ENCODE measurements at regions not wholly inside any gene's neighbourhood (a gene's known extent, or its start where the extent isn't known, plus 50 kb on each side); places are given as distances from the start of the nearest gene placed in this dataset.

DNA sequence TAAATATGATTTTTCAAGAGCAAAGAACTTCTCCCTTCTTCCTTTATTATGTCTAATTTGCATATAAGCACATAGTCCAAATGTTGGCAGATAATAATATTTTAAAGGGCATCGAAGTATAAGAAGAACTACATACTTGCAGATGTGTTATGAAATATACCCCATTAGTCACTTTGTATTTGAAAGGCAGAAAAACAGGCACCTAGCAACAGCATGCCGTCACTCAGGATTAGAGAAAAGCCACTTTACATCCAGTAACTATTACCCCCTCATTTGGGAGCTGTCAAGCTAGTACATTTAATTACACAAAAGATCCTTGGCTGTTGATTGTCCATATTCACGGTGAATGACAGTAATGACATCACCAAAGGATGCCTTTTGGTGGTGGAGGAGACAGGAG is 99.3 kb upstream of the ARMC2 start:
- TF ChIP-seq, protein P1, sequence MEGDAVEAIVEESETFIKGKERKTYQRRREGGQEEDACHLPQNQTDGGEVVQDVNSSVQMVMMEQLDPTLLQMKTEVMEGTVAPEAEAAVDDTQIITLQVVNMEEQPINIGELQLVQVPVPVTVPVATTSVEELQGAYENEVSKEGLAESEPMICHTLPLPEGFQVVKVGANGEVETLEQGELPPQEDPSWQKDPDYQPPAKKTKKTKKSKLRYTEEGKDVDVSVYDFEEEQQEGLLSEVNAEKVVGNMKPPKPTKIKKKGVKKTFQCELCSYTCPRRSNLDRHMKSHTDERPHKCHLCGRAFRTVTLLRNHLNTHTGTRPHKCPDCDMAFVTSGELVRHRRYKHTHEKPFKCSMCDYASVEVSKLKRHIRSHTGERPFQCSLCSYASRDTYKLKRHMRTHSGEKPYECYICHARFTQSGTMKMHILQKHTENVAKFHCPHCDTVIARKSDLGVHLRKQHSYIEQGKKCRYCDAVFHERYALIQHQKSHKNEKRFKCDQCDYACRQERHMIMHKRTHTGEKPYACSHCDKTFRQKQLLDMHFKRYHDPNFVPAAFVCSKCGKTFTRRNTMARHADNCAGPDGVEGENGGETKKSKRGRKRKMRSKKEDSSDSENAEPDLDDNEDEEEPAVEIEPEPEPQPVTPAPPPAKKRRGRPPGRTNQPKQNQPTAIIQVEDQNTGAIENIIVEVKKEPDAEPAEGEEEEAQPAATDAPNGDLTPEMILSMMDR (IDR thresholded peaks at IDR 0.05) = no peak
- TF ChIP-seq EZH2phosphoT487 (IDR thresholded peaks at IDR 0.05; ENCODE audit: borderline replicate concordance, low read depth) (no peak), FOSL2 (IDR thresholded peaks at IDR 0.05; ENCODE audit: borderline replicate concordance, low read depth) (no peak), RAD21 (IDR thresholded peaks at IDR 0.05; ENCODE audit: low read length) (no peak), GABPA (IDR thresholded peaks at IDR 0.05; ENCODE audit: low read depth) (no peak), GATA2 (CRISPR knock-in tag; IDR thresholded peaks at IDR 0.05) (no peak)
- TF ChIP-seq, protein P2, sequence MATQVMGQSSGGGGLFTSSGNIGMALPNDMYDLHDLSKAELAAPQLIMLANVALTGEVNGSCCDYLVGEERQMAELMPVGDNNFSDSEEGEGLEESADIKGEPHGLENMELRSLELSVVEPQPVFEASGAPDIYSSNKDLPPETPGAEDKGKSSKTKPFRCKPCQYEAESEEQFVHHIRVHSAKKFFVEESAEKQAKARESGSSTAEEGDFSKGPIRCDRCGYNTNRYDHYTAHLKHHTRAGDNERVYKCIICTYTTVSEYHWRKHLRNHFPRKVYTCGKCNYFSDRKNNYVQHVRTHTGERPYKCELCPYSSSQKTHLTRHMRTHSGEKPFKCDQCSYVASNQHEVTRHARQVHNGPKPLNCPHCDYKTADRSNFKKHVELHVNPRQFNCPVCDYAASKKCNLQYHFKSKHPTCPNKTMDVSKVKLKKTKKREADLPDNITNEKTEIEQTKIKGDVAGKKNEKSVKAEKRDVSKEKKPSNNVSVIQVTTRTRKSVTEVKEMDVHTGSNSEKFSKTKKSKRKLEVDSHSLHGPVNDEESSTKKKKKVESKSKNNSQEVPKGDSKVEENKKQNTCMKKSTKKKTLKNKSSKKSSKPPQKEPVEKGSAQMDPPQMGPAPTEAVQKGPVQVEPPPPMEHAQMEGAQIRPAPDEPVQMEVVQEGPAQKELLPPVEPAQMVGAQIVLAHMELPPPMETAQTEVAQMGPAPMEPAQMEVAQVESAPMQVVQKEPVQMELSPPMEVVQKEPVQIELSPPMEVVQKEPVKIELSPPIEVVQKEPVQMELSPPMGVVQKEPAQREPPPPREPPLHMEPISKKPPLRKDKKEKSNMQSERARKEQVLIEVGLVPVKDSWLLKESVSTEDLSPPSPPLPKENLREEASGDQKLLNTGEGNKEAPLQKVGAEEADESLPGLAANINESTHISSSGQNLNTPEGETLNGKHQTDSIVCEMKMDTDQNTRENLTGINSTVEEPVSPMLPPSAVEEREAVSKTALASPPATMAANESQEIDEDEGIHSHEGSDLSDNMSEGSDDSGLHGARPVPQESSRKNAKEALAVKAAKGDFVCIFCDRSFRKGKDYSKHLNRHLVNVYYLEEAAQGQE (IDR thresholded peaks at IDR 0.05; ENCODE audit: low read depth, low read length) = no peak
- TF ChIP-seq, protein P3, sequence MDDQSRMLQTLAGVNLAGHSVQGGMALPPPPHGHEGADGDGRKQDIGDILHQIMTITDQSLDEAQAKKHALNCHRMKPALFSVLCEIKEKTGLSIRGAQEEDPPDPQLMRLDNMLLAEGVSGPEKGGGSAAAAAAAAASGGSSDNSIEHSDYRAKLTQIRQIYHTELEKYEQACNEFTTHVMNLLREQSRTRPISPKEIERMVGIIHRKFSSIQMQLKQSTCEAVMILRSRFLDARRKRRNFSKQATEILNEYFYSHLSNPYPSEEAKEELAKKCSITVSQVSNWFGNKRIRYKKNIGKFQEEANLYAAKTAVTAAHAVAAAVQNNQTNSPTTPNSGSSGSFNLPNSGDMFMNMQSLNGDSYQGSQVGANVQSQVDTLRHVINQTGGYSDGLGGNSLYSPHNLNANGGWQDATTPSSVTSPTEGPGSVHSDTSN (IDR thresholded peaks at IDR 0.05) = no peak
